ENCODE measurements at regions not wholly inside any gene's neighbourhood (a gene's known extent, or its start where the extent isn't known, plus 50 kb on each side); places are given as distances from the start of the nearest gene placed in this dataset.

- H3K27me3 Mint-ChIP-seq, result no peaks in the 10 kb centered on the region
- H3K4me3 Mint-ChIP-seq, result no peak overlapping the region
These were observed 440.0 kb upstream of the ANO3 start for GRCh38 chr11:25891960-25892359.

GRCh38 chr11:25899617-25900160, 432.2 kb upstream of the ANO3 start:
- no peak for TF ChIP-seq CTCF (conservative IDR thresholded peaks at IDR 0.05)
- Mint-ChIP-seq H3K4me3 (no peak overlapping the region), H3K27ac (no peak overlapping the region), H3K9me3 (peaks cover 6% of the 10 kb centered on the region), H3K27me3 (no peaks in the 10 kb centered on the region), H3K4me1 (ENCODE audit: unreplicated experiment) (no peaks in the 10 kb centered on the region), H3K36me3 (no peaks in the 10 kb centered on the region)
- DNase-seq (ENCODE audit: extremely low spot score, unreplicated experiment), result no peak

More at GRCh38 chr11:25891960-25892359, 440.0 kb upstream of the ANO3 start:
- Mint-ChIP-seq H3K4me1 (ENCODE audit: unreplicated experiment) (no peaks in the 10 kb centered on the region), H3K36me3 (no peaks in the 10 kb centered on the region), H3K9me3 (peaks cover 4% of the 10 kb centered on the region), H3K27ac (no peak overlapping the region)
- no peak for DNase-seq (ENCODE audit: extremely low spot score, unreplicated experiment)
- TF ChIP-seq CTCF (conservative IDR thresholded peaks at IDR 0.05), result no peak

GRCh38 chr11:25900814-25901213, 431.1 kb upstream of the ANO3 start:
- no peak overlapping the region for H3K4me3 Mint-ChIP-seq

GRCh38 chr11:25901415-25901814, 430.5 kb upstream of the ANO3 start:
- no peak for DNase-seq (ENCODE audit: extremely low spot score, unreplicated experiment)
- H3K27me3 Mint-ChIP-seq, result no peaks in the 10 kb centered on the region
- no peaks in the 10 kb centered on the region for H3K4me1 Mint-ChIP-seq (ENCODE audit: unreplicated experiment)
- no peak overlapping the region for H3K4me3 Mint-ChIP-seq
- no peak for TF ChIP-seq CTCF (conservative IDR thresholded peaks at IDR 0.05)
- no peak overlapping the region for H3K27ac Mint-ChIP-seq
- no peaks in the 10 kb centered on the region for H3K36me3 Mint-ChIP-seq
- H3K9me3 Mint-ChIP-seq, result peaks cover 4% of the 10 kb centered on the region

More at GRCh38 chr11:25900814-25901213, 431.1 kb upstream of the ANO3 start:
- TF ChIP-seq CTCF (conservative IDR thresholded peaks at IDR 0.05), result no peak
- Mint-ChIP-seq H3K9me3 (peaks cover 4% of the 10 kb centered on the region), H3K4me1 (ENCODE audit: unreplicated experiment) (no peaks in the 10 kb centered on the region), H3K36me3 (no peaks in the 10 kb centered on the region), H3K27ac (no peak overlapping the region), H3K27me3 (no peaks in the 10 kb centered on the region)
- no peak for DNase-seq (ENCODE audit: extremely low spot score, unreplicated experiment)

GRCh38 chr11:25902476-25902875, 429.5 kb upstream of the ANO3 start:
- no peak overlapping the region for H3K27ac Mint-ChIP-seq
- no peaks in the 10 kb centered on the region for H3K4me1 Mint-ChIP-seq (ENCODE audit: unreplicated experiment)
- DNase-seq (ENCODE audit: extremely low spot score, unreplicated experiment), result no peak
- H3K4me3 Mint-ChIP-seq, result no peak overlapping the region
- no peak for TF ChIP-seq CTCF (conservative IDR thresholded peaks at IDR 0.05)
- H3K27me3 Mint-ChIP-seq, result no peaks in the 10 kb centered on the region
- H3K9me3 Mint-ChIP-seq, result peaks cover 4% of the 10 kb centered on the region
- H3K36me3 Mint-ChIP-seq, result no peaks in the 10 kb centered on the region

GRCh38 chr11:25908726-25909125, 423.2 kb upstream of the ANO3 start:
- H3K27me3 Mint-ChIP-seq, result no peaks in the 10 kb centered on the region
- no peaks in the 10 kb centered on the region for H3K4me1 Mint-ChIP-seq (ENCODE audit: unreplicated experiment)
- no peak for TF ChIP-seq CTCF (conservative IDR thresholded peaks at IDR 0.05)
- no peak overlapping the region for H3K27ac Mint-ChIP-seq
- H3K4me3 Mint-ChIP-seq, result no peak overlapping the region
- no peaks in the 10 kb centered on the region for H3K36me3 Mint-ChIP-seq
- DNase-seq (ENCODE audit: extremely low spot score, unreplicated experiment), result no peak
- no peaks in the 10 kb centered on the region for H3K9me3 Mint-ChIP-seq

Measured in type B pancreatic cell (in vitro differentiated cells).